NCI-H1092 treated with DMSO at 0.1 percent for 48 hours (cell line): ENCODE measurements at regions not wholly inside any gene's neighbourhood (a gene's known extent, or its start where the extent isn't known, plus 50 kb on each side); places are given as distances from the start of the nearest gene placed in this dataset.
"Not testable (repeated sequence)": the region's sequence is repeated elsewhere in the genome, so short reads cannot be mapped to it uniquely, and the experiment has no call there.

ENCODE experiments used
- DNase-seq: peaks from one replicate; lab custom pipeline; 2025; lab: John Stamatoyannopoulos, UW

DNA sequence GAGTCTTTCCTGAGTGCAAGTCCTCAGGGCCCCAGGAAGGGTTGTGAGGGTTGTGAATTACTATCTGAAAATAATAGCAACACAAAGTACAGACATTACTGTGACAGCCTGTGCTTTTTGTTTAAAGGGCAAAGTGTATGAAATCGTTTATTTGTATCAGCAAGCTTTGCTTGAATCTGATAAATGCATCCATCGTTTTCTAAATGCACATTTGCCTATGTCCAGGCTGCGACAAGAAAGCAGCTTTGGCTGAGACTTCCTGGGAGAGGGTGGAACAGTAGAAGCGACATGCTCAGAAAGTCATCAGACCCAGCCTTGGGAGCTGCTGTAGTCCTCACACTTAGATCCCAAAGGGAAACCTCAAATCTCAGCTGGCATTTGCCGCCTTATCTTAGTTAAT lies 524.2 kb upstream of the SALL3 start:
- no peak for DNase-seq

DNA sequence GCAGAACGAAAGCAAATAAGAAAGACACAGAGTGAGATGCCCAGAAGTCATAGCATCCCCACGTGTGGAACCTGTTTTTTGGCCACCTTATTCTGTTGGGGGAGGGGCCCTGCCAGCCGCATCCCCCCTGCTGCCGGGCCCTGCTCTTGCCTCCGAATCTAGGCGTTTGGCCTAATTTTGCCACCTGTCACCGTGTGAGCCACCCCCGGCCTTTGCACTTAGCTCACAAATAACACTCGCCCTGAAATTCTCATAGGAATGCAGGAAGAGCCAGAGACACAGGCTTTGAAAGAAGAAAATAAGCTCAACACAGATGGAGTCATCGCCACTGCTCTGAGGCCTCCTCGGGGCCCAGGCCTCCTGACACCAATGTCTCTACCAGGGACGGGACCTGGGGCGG lies 522.6 kb upstream of the SALL3 start:
- no peak for DNase-seq

DNA sequence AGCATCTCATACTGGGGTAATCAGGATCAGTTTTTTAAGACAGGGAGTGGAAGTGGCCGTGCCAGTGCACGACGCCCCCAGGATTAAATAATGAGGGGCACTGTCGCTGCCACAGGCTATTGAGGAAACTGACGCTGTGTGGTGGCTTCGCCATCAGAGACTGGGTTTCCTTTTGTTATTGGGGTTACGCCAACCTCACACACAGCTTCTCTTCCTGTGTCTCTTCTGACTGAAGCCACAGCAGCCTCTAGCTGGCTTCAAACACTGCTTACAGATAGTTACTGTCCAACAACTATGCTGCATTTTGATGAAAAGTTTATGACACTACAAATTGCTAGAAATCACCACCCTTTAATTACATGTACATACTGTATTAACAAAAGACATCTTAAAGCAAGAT lies 521.9 kb upstream of the SALL3 start:
- DNase-seq, result no peak

DNA sequence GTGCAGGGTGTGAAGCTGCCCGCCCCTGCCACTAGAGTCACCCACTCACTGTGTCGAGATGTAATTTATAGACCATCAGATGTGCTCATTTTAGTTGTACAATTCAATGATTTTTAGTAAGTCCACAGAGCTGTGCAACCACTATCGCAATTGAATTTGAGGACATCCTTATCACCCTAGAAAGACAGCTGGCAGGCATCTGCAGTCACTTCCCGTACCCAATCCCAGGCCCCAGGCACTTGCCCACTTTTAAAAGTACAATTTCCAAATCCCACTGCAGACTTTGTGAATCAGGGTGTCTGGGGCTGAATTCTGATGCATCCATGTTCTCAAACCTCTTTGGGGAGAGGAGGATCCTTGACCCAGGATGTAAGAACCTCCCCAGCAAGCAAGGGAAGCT lies 521.3 kb upstream of the SALL3 start:
- no peak for DNase-seq

DNA sequence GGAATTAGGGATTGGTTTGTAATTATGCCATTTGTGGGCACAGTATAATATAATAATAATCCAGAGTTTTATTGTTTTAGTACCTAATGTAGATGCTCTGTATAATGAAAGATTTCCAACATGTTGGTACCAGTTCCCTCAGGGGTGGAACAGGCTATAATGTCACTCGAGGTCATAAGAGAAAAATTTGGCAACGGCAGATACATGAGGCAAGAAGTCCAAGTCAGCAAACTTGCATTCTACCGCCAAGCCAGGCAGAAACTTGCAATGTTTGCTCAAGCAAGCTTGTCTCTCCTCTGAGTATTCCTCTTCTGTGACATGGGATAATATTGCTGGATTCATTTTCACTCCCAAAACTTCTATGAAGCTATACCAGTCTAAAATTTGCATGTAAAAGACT lies 520.0 kb upstream of the SALL3 start:
- no peak for DNase-seq

DNA sequence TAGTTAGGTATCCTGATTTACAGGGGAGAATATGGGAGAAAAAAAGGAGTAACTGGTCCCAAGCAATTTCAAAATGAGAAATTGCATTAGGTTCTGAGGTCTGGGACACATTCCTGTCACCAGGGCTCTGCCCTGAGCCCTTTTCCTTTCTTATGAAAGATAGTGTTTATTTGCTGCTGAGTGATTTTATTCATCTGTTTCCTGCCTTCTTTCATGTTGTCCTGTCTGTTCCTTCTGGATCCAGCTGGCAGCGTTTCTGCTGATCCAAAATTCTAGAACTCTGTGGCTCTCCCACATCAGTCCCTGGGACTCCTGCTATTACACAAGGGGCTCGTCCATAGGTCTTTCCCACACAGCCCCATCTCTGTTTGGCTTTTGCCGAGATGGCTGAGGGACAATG lies 519.1 kb upstream of the SALL3 start:
- no peak for DNase-seq

DNA sequence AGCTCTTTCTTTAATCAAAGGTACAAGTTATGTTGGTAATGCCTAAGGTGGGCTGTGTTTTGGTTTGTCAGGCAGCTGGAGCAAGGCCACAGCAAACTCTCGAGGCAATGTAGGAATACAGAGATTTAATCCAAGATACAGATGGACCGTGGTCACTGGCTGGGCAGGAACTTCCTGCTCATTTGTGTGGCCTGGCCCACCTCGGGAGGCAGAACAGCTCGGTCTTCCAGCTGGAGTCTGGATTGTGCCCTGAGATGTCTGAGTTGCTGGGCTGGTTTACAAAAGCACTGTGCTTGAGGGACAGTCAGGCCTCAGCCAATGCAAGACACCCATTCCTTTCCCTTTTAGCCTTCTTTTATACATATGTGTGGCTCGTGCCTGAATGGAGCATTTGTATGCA lies 506.1 kb upstream of the SALL3 start:
- no peak for DNase-seq

DNA sequence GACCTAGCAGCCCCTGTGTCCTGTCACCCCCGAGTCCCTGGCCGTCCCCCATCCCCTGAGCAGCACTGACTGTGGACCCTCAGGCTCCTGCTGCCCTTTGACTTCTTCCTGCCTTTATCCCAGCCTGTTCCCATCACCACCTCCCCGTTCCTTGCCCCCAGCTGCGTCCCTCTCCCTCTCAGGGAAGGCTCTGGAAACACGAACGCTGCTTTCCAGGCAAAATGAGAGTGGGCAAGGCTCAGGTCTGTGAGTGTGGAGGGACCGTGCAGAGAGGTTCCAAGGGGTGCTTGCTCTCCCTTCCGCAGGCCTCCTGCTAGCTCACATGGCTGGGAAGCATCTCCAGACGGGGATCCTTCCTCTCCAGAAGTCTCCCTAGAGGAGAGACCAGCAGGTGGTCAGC lies 501.8 kb upstream of the SALL3 start:
- DNase-seq, result no peak

DNA sequence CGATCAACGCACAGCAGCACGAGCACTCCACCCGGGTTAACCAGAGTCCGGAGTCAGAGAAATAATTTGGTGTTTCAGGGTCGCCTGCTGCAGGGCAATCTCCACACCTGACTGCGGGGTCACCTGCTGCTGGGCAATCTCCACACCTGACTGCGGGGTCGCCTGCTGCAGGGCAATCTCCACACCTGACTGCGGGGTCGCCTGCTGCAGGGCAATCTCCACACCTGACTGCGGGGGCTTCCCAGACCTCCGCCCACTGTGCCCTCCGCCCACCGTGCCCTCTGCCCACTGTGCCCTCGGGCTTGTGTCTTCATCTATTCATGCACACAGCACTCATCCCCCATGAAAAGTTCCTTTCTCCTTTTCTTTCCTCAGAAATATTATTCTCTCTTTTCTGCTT lies 500.2 kb upstream of the SALL3 start:
- no peak for DNase-seq

DNA sequence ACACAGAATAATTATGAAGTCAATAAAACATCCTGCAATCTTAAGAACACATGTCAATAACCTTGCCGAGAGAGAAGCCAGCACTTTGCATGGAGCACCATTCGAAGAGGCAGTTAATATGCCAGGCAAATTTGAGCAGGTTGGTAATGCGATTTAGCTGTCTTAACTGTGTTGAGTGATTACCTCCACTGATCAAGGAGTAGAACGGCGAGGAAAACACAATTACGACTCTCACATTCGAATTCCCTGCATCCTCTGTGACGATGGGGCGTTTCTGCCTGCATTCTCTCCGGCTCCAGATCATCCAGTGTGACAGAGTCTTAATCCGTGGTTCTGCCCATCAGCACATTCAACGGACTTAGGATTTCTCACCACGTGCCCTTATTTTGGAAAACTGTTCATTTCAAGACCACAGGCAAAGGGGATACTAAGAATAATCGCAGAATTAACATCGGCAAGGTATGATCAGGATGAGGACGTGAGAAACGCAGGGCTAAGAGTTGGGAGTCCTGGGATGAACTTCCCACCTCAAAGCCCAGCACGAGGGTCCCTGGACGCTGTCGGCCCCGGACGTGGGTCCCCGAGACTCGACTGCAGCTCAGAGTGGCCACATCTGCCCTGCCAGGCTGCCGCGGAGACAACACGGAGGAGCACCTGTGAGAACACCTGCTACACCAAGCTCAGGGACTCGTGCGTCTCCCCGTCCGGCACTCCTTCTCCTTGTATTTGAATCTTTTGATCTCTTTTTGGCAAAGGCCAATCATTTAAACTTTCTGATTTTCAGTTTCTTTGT lies 499.2 kb upstream of the SALL3 start:
- no peak for DNase-seq

DNA sequence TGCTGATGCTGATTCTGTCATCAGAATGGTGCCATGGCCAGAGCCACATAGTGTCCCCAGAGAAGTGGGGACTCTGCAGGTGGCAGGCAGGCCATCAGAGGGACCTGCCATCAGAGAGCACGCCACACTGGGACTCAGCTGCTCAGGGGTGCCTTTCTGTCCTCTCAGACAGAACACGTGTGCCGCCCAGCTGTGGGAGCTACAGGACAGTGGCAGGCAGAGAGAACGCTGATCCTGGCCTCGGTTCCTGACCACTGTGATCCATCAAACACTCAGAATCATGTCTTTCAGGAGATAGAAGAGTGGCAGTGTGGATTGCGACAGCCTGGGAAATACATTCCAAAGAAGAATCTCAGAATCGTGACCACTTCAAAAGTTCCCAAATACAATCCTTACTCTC lies 497.2 kb upstream of the SALL3 start:
- DNase-seq, result no peak

DNA sequence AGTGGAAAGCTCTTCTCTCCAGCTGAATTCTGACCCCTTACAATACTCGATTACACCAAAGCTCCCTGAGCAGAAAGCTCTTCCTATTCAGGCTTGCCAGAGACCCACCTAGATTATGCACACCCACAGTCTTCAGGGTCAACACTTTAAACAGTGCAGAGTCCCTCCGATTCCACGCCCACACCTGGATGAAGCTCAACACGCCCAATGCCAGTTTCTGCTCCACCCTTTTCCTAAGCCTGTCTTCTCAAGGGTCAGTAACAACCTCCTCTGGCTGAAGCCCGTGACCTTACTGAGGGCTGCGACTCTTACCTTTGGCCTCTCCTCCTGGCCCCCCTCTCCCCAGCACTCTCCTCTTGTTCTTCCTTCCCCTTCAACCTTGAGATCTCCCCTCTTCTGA lies 492.0 kb upstream of the SALL3 start:
- no peak for DNase-seq

DNA sequence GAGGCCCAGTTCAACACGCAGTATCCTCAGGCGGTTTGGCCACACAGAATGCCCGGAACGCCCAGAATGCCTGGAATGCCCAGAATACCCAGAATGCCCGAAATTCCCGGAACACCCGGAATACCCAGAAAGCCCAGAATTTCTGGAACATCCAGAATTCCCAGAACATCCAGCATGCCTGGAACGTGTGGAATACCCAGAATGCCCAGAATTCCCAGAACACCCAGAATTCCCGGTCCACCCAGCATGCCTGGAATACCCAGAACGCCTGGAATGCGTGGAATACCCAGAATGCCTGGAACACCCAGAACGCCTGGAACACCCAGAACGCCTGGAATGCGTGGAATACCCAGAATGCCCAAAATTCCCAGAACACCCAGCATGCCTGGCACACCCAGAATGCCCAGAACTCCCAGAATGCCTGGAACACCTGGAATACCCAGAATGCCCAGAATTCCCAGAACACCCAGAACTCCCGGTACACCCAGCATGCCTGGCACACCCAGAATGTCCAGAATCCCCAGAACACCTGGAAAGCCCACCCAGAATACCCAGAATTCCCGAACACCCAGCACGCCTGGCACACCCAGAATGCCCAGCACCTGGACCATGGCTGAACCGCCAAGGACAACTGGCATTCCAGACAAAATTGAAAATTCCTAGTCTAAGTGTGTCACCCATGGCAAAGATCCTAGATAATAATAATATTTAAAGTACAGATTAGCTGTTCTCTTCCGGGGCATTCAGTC lies 487.4 kb upstream of the SALL3 start:
- DNase-seq, result no peak

DNA sequence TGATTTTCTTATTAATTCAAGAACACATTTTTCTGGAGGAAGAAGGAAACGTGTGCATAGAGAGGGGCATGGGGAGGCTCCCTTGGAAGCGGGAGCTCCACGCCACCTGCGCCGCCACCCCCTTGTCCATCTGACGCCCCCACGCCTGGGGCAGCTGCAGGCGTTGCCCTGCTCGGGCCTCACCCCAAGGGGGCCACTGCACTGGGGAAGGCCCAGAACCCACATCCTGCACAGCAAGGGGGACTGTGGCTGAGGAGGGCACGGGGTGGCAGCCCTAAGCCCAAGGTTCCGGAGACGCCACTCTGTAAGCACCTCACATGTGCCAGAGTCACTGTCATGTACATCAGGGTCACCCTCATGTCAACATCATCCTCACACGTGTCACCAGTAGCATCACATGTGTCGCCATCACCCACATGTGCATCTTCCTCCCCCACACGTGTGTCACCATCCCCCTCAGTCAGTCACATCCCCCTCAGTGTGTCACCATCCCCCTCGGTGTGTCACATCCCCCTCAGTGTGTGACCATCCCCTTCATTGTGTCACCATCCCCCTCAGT lies 486.7 kb upstream of the SALL3 start:
- DNase-seq, result no peak

DNA sequence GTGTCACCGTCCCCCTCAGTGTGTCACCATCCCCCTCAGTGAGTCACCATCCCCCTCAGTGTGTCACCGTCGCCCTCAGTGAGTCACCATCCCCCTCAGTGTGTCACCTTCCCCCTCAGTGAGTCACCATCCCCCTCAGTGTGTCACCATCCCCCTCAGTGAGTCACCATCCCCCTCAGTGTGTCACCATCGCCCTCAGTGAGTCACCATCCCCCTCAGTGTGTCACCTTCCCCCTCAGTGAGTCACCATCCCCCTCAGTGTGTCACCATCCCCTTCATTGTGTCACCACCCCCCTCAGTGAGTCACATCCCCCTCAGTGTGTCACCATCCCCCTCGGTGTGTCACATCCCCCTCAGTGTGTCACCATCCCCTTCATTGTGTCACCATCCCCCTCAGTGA lies 486.1 kb upstream of the SALL3 start:
- DNase-seq, result not testable (repeated sequence)

DNA sequence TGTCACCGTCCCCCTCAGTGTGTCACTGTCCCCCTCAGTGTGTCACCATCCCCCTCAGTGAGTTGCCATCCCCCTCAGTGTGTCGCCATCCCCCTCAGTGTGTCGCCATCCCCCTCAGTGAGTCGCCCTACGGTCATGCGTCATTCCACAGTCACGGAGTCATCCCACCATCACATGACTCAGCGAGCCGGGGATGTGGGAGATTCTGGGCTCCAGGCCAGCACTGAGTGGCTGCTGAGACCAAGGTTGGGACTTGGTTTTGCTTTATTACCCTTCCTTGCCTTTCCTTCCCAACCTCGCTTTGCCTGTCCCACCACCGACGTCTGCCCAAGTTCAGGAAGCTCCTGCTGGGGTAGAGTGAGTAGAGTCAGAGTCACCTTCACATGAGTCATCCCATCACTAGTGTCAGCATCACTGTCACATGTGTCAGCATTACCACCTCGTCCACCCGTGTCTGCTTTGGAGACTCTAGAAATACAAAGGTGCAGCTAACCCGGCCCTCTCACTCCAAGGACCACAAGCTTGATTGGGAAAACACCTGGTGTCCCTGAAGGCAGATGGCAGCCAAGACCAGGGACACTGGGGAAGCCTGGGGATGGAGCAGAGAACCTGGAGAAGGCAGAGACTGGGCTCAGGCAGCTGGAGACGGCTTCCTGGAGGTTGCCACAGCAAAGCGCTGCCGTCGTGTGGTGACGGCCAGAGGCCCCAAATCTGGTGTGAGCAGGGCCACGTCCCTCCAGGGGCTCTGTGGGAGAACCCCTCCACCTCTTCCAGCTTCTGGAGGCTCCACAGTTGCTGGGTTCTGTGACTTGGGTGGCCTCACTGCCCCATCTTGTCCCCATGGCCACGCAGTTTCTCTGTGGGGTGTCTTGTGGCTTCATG lies 485.2 kb upstream of the SALL3 start:
- DNase-seq, result no peak

DNA sequence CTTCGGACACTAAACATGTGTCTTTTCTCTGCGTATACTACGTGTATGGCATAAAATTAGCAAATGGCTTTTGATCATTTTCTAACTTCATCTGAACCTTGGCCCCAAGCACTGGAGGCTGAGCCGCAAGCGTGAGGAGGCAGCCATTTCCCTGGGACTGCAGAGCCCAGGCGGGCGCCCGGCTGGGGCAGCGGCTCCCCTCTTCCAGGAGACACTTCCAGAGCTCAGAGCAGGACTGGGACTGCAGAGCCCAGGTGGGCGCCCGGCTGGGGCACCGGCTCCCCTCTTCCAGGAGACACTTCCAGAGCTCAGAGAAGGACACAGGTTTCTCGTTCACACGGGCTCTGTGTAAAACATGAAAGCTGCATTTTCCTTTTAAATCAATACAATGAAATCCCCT lies 484.1 kb upstream of the SALL3 start:
- no peak for DNase-seq

DNA sequence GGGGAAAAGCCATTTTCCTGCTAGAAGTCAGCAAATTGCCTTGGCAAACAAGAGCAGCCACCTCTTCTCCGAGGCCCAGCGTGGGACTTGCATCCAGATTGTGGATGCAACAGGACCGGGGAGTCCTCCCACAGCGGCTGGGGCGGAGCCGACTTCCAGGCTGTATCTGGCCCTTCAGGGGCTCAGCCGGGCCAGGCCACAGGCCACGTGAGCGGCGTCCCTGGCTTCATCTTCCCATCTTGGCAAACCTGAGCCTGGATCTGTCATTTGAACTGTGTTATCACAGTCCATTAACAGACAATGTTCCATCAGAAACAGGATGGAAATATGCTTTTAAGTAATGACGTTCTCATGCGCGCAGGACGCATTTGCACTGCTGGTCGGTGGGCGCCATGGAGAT lies 483.5 kb upstream of the SALL3 start:
- peak; percentile 54 for DNase-seq

DNA sequence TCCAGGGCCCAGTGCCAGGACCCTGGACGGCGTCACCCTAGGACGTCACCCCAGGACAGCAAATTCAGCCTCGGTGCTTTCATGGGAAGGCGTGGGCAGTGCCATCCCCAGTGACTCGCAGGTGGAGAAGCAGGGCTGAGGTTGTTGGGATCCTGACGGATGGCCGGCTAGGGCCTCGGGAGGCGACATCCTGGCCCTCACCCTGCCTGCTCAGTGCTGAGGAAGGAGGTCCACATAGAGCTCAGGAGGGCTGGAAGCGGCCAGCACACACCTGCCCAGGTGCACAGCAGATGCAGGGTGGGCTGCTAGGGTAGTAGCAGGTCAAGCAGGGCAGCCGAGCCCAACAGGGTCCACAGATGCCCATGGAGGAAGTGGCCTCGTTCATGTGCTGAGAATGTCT lies 482.0 kb upstream of the SALL3 start:
- no peak for DNase-seq

DNA sequence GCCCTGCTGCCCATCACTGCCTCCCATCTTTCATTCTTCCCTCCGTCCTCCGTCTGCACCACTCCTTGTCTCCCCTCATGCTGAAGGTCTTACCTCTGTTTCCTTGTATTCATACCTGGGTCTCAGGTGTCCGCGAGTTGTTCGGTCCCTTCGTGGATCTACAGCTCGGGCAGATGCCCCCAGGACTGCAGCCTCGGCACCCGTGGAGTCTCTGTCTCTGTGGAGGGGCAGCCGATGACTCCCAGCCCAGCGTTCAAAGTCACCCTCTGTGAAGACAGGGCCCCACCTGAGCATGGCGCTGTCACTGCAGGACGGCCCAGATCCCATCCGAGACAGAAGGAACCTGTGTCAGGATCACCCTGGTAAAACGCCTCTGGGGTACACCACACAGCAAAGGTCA lies 480.0 kb upstream of the SALL3 start:
- DNase-seq, result no peak

DNA sequence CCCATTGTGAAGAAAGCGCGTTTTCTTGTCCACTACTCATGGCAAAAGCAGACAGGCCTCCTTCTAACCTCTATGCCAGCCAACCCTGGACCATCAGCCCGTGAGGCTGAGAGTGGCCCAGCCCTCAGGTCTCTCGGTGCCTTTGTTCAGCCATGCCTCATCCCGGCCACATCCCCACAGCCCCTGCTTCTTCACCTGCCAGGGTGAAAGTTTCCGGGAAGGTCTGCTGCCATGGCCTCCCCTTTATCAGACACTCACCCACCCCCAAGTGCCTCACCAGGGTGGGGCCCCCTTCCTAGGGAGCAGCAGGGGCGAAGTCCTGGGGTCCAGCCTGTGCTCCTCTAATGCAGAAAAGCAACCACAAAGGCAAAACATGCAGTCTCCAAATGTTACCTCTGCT lies 478.4 kb upstream of the SALL3 start:
- DNase-seq, result no peak

DNA sequence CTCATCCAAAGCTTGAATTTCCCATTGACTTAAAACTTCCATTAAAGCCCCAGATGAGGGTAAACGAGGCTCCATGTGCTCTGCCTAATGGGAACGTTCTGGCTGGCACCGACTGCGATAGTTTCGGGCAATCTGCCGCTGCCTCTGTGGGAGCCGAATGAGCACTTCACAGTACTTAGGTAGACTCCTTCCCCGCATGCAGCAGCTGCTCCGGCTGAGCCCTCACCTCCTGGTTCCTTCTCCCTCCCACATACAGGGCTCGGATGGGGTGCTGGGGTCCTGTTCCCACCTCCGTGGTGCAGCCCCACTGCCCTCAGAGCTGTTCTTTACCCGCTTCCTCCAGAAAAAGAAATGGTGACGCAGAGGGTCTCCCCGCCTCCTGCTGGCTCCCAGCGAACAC lies 476.5 kb upstream of the SALL3 start:
- no peak for DNase-seq
